Psoas muscle (tissue), 7 donors: ENCODE measurements at regions not wholly inside any gene's neighbourhood (a gene's known extent, or its start where the extent isn't known, plus 50 kb on each side); places are given as distances from the start of the nearest gene placed in this dataset.
"Not testable (repeated sequence)": the region's sequence is repeated elsewhere in the genome, so short reads cannot be mapped to it uniquely, and the experiment has no call there.

Source experiments
- ATAC-seq, 4 donors: fragments of 200-7000 bp; cut with Tn5 transposase; one replicate each; pipeline ENCODE4 v1.9.1; 2020; ENCODE audit warnings: moderate library complexity in 3 of 4, mild to moderate bottlenecking in 2 of 4
- DNase-seq, 2 donors: peaks; one replicate each; pipeline ENCODE4 v3.0.0-alpha.2; 2020
- H3K27ac ChIP-seq: fragments of 200-600 bp; one replicate; pipeline ENCODE4 v1.8.0; 2022
- H3K27me3 ChIP-seq, 3 donors: fragments of 200-600 bp in 1 of 3; one replicate each; pipeline versions ENCODE4 v1.6.1 to v1.8.0; 2013 to 2022; ENCODE audit warnings: low read length in 2 of 3, mild to moderate bottlenecking in 2 of 3, moderate library complexity in 1 of 3; ENCODE audit not compliant: insufficient read depth in 3 of 3
- H3K36me3 ChIP-seq, 2 donors: fragments of 200-600 bp in 1 of 2; one replicate each; pipeline versions ENCODE4 v1.6.1 to v1.8.0; 2013 to 2022; ENCODE audit warnings: low read depth in 1 of 2, mild to moderate bottlenecking in 1 of 2, moderate library complexity in 1 of 2; ENCODE audit not compliant: insufficient read depth in 1 of 2
- H3K4me1 ChIP-seq: fragments of 200-600 bp; one replicate; pipeline ENCODE4 v1.8.0; 2022
- H3K4me3 ChIP-seq: fragments of 200-600 bp; one replicate; pipeline ENCODE4 v1.8.0; 2022; ENCODE audit warnings: mild to moderate bottlenecking
- H3K9me3 ChIP-seq: fragments of 200-600 bp; one replicate; pipeline ENCODE4 v1.8.0; 2022
- CTCF ChIP-seq: fragments of 200-600 bp; IDR thresholded peaks from one replicate; pipeline ENCODE4 v1.8.0; 2022; ENCODE audit warnings: antibody characterized with exemption
- WGBS, 3 donors: extraction: QIAGEN DNeasy Blood & Tissue Kit; methylation state at CpG; one replicate each; pipeline versions ENCODE4 v1.1.6 to v1.1.7; 2013; 5-methylcytosine and 5-hydroxymethylcytosine counted together
- intact Hi-C, 2 donors: fragments of 100-400 bp; cut with DNase I; formaldehyde crosslinking; loops; one replicate each; pipeline versions ENCODE4 v1.11.0 to v1.14.2; 2022
- donor health status: healthy with polysubstance abuse.
- donor health status: DM: no; HTN: no; CAD: no; lungs with moderate emphysema.
- donor health status: Bipolar disorder and iron deficiency.
- donor health status: healthy.
- donor health status: DM: yes; HTN: yes; CAD: no.
- donor health status: DM: no; HTN: no; CAD: no.
- donor health status: DM: yes; HTN: yes; CAD: no.

DNA sequence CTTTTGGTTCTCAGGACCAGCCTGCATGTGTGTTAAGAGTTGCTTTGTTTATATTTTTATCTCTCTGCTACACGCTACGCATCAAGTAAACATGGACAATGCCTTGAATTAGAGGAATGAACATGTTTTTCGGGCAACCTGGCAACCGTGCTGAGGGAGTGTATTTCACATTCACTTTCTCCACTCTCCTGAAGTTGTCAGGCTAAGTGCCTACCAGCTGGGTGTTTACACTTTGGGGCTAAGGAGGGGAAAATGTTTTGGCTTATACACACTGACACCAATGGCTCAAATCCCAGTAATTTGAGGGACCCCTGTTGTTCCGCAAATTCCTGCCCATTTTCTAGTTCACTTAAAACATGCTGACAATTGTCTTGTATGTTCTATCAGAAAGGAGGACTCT lies 141.5 kb upstream of the PDE7B start:
- ATAC-seq (no peak), DNase-seq (no peak)
- intact Hi-C loops = loop anchor here in 1 of 2 donors (5.0 kb wide), 1 partner anchor 1648 kb away; no protein-coding TSS in a partner anchor
- Histone ChIP-seq H3K4me3 (no peak overlapping the region), H3K9me3 (no peaks in the 10 kb centered on the region), H3K27ac (no peak overlapping the region), H3K4me1 (no peaks in the 10 kb centered on the region), H3K27me3 (no peaks in the 10 kb centered on the region), H3K36me3 (no peaks in the 10 kb centered on the region)
- TF ChIP-seq CTCF = no peak
- WGBS, 3 donors = 57 to 76% (median 59%) methylated on average over 5 of the region's 5 CpGs

DNA sequence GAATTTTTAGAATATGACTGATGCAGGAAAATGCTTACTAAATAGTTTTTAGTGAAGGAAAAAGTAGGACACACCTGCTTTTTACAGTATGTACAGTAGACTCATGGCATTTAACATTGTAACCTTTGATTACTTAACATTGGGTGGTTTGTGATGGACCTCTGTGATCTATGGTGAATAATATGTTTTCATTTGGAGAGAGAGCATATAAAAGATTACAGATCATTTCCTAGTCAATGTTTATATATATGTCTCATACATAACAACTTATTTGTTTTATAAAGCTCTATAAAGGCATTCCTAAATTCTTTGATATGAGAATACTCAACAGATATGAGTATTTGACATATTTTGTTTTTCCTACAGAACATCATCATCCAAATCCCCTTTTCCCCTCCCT lies 129.3 kb upstream of the PDE7B start:
- Histone ChIP-seq H3K4me1 (no peaks in the 10 kb centered on the region), H3K27ac (no peak overlapping the region), H3K36me3 (no peaks in the 10 kb centered on the region), H3K27me3 (no peaks in the 10 kb centered on the region), H3K9me3 (no peaks in the 10 kb centered on the region), H3K4me3 (no peak overlapping the region)
- TF ChIP-seq CTCF = no peak
- no peak for DNase-seq
- no peak for ATAC-seq
- intact Hi-C loops = no loop called here

DNA sequence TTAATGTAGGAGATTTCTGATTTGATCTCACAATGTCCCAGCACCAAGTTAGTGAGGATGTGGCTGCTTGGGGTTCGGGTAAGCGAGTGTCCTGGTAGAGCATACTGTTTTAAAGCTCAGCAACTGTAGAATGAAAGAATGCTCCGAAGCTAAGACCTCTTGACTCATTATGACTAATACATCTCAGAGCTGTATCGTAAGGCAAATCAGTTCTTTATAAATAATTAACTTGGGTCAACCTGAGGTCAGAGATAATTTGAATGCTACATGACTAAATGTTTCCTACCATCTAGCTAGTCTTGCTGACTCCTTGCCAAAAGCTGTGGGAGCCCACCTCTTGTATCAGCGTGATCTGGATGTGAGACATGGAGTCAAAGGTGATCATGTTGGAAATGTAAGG lies 128.8 kb upstream of the PDE7B start:
- no peak for ATAC-seq
- TF ChIP-seq CTCF = no peak
- no peaks in the 10 kb centered on the region for H3K9me3 ChIP-seq
- no peaks in the 10 kb centered on the region for H3K27me3 ChIP-seq
- H3K36me3 ChIP-seq = no peaks in the 10 kb centered on the region
- DNase-seq = no peak
- no peak overlapping the region for H3K27ac ChIP-seq
- H3K4me1 ChIP-seq = no peaks in the 10 kb centered on the region
- 76 to 82% (median 77%) methylated on average over 5 of the region's 5 CpGs for WGBS, 3 donors
- intact Hi-C loops = no loop called here
- H3K4me3 ChIP-seq = no peak overlapping the region

DNA sequence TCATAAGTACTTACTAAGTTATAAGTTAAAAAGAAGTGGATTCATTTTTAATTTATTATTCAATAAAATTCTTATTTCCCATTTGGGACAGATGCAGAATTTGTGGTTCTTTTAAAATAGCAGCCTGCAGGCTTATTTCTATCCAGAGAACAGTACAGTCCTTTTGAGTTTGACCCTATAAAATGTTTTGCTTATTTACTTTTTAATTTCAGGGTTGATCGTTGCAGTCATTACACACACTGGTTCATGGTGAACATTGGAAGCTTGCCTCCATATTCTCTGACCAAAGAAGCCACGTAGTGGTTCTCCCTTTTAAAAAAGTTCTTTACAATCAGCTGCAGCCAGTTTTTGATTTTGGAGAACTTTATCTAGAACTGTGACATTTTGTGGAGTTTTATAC lies 122.9 kb upstream of the PDE7B start:
- no peak for ATAC-seq
- no peak for TF ChIP-seq CTCF

DNA sequence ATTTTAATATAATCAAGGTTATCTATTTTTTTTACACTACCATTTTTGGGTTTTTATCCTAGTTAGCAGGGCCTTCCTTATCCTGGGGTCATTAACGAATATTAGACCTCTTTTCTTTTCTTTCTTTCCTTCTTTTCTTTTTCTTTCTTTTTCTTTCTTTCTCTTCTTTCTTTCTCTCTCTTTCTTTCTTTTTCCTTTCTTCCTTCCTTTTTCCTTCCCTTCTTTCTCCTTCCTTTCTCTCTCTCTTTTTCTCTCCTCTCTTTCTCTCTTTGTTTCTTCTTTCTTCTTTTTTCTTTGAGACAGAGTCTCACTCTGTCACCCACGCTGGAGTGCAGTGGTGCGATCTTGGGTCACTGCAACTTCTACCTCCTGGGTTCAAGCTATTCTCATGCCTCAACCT lies 120.4 kb upstream of the PDE7B start:
- 95 to 98% (median 97%) methylated on average over 3 of the region's 3 CpGs for WGBS, 3 donors
- no peak overlapping the region for H3K27ac ChIP-seq
- H3K36me3 ChIP-seq = no peaks in the 10 kb centered on the region
- no peaks in the 10 kb centered on the region for H3K27me3 ChIP-seq
- intact Hi-C loops = no loop called here
- ATAC-seq (no peak), DNase-seq (no peak)
- H3K4me1 ChIP-seq = no peaks in the 10 kb centered on the region
- H3K4me3 ChIP-seq = no peak overlapping the region
- TF ChIP-seq CTCF = no peak
- no peaks in the 10 kb centered on the region for H3K9me3 ChIP-seq

More for the DNA sequence above, 122.9 kb upstream of the PDE7B start:
- Histone ChIP-seq H3K4me3 (no peak overlapping the region), H3K4me1 (no peaks in the 10 kb centered on the region), H3K27me3 (no peaks in the 10 kb centered on the region), H3K36me3 (no peaks in the 10 kb centered on the region), H3K27ac (no peak overlapping the region), H3K9me3 (no peaks in the 10 kb centered on the region)
- intact Hi-C loops = no loop called here
- DNase-seq = no peak
- 63 to 71% (median 64%) methylated on average over 2 of the region's 2 CpGs for WGBS, 3 donors

GRCh38 chr6:135736351-135736750 lies 115.2 kb upstream of the PDE7B start:
- H3K9me3 ChIP-seq, ATAC-seq, H3K27me3 ChIP-seq, DNase-seq, H3K27ac ChIP-seq, H3K4me3 ChIP-seq, H3K4me1 ChIP-seq, intact Hi-C loops, H3K36me3 ChIP-seq: not testable (repeated sequence)
- WGBS, 3 donors = 91 to 96% (median 93%) methylated on average over 6 of the region's 6 CpGs
